Dedifferentiated amniotic fluid mesenchymal stem cell (primary cell): ENCODE measurements at regions not wholly inside any gene's neighbourhood (a gene's known extent, or its start where the extent isn't known, plus 50 kb on each side); places are given as distances from the start of the nearest gene placed in this dataset.
"Not testable (repeated sequence)": the region's sequence is repeated elsewhere in the genome, so short reads cannot be mapped to it uniquely, and the experiment has no call there.

Experiments
- DNase-seq: peaks from one replicate; pipeline ENCODE4 v3.0.0-alpha.2; 2016; ENCODE audit errors: extremely low spot score

DNA sequence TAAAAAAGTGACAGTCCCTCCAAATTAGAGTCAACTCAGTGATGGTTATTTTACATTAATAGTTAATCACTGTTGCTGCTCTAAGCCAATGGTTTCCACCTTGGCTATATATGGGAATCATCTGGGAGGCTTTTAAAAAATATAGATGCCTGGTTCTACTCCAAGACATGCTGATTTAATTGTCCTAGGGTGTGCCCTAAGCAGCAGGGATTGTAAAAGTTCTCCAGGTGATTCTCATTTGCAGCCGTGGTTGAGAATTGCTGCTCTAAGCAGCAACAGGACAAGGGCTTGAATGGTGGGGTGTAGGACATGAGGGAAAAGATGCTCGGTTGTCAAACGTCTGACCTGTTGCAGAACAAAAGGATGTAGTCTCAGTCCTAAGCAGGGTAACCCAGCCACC lies 405.1 kb upstream of the MCTP2 start:
- no peak for DNase-seq

DNA sequence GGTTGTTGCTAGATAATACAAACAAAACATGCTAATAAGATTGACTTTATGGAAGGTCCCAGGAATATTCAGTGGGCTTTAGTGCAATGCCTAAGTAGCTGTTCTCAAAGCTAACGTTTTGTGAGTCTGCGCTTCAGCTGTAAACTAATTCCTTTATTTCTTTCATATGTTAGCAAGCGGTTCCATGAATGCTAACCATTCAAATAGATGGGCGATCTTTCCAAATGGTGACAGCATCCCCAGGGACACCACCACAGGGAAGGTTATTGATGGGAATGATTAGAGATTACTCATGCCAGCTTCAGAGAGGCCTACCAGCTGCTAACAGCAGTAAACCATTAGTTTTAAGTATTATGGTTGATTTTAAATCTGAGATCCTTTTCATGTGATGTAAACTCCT lies 405.7 kb upstream of the MCTP2 start:
- DNase-seq: no peak

DNA sequence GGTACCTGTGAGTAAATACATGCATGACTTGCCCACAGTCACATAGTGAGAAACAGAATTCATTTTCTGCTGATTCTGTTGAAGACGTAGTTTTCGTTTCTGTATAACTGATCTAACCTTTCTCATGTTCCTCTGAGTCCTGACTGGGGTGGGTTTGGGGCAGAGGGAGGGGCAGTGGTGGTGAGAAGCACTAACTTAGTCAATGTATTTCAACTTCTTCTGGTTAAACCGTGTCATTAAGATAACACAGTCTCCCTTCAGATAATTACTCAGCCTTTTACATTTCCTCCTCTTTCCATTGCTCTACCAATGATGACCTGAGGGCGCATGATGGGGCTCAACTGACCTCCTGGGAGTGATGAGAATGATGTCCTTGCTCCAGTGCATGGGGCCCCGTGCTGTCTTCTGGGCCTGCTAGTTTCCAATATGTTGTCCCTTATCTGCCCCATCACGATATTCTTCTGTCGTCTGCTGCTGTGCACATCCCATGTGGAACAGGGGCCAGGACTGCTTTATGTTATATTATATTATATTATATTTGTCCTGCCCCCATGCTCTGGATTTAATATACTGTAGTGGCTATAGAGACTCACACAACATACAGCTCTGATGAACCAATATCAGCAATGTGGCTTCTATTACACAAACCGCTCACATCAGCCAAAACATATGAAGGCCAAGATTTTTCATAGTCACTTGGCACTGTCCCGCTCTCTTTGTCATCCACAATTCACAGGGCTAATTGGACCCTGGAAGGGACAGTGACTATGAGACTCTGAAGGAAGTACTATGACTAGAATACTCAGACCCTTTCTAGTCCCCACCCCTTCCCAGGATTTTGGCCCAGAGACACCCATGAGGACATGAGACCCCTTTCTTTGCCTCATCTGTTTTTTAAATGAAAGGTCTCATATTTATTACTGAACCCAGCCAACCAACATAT lies 407.1 kb upstream of the MCTP2 start:
- no peak for DNase-seq

DNA sequence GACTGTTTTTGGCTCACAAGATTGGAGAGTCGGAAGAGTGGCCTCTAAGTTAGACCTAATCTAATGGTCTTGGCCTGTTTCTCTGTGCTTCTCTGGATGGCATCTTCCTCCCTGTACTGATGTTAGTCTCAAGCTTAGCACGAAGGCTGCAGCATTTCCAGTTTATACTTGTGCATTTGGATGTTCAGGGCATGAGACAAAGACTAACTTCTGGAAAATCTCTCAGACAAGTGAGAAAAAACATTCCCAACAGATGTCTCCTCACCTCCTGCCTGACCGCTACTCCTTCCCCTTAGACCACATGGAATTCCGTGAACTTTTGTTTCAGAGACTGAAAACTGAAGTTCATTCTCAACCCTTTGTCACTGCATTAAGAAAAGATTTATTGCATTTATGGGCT lies 410.8 kb upstream of the MCTP2 start:
- no peak for DNase-seq

DNA sequence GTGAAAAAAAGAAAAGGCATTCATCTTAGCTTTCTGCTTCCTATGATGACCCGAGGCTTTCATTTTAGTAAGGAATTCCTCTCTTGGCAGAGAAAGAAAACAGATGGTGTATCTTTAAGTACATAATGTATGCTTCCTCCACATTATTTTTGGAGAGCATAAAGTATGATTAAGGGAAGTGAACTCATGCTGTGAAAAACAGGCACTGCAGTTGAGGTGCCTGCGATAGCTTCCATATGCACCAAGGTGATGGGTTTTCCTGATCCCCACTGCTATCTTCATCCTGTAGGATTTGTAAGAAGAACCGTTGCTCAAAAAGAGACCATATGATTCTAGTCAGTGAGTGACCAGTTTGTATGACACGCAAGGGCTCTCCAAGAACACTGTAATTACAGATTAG lies 411.5 kb upstream of the MCTP2 start:
- no peak for DNase-seq

DNA sequence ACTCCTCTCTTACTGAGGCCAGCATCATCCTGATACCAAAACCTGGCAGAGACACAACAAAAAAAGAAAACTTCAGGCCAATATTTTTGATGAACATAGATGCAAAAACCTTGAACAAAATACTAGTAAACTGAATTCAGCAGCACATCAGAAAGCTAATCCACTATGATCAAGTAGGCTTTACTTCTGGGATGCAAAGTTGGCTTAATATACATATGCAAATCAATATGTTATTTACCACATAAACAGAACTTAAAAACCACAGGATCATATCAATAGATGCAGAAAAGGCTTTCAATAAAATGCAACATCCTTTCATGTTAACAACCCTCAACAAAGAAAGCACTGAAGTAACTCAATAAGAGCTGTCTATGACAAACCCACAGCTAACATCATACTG lies 414.5 kb upstream of the MCTP2 start:
- no peak for DNase-seq

DNA sequence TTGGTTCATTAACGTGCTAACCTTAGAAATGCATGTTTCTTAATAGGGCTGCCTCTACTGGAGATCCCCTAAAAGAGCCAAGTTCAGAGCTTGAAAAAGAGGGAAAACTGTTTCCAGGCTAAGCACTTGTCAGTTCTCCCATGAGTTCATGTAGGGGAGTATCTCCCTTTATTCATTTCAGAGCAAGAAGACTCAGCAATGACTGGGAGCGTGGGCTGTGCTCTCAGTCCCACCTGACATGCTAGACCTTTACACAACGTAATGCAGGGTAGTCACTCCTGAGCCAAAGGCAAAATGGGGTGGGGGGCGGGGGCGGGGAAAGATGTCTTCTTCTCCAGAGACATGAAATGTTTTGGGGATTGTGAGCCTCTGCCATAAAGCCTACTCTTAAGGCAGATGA lies 420.1 kb upstream of the MCTP2 start:
- no peak for DNase-seq

DNA sequence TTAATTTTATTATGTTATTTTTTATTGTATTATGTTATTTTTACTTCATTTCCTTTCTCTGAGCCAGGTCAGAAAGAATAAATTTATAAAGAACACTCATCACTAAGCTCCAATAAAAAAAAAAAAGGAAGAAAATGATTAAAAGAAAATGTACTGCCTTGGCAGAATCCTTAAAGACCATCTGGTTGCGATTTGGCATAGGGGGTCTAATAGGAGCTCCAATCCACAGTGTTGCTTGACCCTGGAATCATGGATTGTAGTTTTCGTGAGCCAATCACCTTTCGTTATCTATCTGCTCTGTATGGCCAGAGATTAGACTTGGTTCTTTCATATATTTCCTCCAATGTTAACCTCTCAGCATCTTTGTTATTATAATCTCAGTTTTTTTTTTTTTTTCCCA lies 421.8 kb upstream of the MCTP2 start:
- DNase-seq: no peak

DNA sequence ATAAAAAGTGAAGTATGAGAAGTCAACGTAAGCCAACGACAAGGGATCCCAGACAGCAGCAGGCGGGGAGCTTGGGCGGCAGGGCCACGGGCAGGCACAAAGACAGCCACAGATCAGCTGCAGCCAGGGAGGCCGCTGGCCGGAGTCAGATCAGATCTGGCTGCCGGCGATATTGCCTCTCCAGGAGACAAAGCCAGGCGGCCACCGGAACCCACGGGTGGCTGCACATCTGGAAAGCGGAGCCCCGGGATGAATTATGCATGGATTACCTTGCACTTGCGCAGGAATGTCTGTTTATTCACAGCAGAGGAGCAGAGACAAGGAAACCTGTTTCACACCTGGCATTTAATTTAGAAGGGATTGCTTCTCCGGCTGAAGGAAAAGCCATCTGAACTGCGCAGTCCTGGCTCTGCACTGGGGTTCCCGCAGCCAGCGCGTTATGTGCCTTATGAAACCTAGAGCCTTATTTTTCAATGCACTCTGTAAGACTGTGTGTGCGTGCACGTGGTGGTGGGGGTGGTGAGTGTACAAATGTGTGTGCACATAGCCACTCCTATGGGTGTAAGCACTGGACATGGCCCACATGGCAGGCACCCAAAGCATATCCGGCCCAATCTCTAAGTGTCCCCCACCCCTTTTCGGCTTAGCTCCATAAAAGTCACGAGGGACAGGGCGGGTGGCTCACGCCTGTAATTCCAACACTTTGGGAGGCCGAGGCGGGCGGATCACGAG lies 427.8 kb upstream of the MCTP2 start:
- no peak for DNase-seq

DNA sequence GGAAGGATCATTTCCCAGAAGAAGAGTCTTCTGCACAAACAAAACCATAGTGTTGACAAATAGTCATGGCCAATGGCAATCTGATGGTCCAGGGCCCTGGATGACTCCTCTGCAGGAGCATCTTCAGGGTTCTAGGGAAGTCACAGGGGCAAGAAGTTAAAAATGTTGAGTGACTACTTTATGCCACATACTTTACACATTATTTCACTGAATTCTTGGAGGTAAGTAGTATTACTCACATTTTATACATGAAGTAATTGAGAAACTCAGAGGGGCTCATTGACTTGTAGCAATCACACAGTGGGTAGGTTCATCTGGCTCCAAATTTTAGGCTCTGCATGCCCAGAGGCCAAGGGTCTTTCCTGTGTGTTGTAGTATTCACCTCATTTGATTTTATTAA lies 430.2 kb upstream of the MCTP2 start:
- no peak for DNase-seq

DNA sequence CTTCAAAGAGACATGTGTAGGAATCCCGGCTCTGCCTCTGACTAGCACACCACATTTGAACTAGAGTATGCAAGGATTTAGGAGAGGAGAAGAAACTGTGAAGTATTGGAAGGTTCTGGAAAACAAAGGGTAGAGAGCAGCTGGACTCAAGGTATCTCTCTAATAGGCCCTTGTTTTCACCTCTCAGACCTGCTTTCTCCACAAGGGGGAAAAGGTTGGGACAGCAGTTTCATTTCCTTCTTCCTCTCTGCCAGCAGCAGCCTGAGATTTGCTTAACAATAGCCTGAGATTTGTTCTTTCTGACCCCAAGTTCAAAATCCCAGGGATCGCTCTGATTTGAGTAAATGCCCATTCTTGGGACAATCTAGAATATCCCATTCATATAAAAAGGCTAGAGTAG lies 430.6 kb upstream of the MCTP2 start:
- no peak for DNase-seq

DNA sequence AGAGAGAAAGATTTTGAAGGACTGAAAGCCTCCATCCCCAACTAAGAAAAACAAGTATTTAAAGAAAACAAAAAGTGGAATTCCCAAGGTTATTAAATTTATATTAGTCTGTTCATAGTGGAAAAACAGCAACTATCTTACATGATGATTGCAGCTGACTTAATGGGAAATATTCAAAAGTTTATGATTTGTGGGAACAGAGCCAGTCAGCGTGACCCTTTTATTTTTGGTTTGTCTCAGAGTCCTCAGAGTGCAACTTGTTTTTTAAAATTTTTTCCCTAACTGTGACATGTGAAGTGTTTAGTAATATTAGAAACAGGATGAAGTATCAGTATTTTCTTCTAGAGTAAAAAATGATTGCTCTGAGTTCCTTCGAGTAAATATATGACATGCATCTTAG lies 441.9 kb upstream of the MCTP2 start:
- no peak for DNase-seq

DNA sequence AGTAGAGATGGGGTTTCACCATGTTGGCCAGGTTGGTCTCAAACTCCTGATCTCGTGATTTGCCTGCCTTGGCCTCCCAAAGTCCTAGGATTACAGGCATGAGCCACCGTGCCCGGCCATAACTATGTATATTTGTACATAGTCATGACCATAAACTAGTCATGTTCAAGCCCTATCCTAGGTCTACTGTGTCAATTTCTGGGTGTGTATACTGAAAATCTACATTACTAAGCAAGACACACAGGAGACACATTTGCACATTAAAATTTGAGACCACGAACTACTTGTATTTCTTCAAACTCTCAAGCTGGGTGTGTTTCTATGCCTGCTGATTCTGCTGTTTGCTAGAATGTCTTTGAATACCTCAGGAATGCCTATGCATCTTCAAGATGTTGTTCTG lies 451.3 kb upstream of the MCTP2 start:
- no peak for DNase-seq

DNA sequence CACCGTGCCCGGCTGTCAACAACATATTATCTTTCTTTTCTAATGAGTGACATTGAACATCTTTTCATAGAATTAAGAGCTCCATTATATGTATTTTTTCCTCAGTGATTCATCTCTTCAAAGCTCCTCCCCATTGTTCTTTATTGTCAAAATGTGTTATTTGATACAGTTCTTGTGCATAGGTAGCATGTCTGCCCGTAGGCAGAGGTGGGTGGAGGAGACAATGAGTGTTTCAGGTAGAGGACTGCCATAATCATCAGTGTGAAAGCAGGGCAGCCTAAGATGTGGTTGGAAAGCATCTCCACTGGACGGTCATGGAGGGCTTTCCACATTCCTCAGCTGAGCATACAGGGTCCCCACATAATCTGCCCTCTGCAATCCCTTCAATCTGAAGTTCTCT lies 452.0 kb upstream of the MCTP2 start:
- DNase-seq: no peak

DNA sequence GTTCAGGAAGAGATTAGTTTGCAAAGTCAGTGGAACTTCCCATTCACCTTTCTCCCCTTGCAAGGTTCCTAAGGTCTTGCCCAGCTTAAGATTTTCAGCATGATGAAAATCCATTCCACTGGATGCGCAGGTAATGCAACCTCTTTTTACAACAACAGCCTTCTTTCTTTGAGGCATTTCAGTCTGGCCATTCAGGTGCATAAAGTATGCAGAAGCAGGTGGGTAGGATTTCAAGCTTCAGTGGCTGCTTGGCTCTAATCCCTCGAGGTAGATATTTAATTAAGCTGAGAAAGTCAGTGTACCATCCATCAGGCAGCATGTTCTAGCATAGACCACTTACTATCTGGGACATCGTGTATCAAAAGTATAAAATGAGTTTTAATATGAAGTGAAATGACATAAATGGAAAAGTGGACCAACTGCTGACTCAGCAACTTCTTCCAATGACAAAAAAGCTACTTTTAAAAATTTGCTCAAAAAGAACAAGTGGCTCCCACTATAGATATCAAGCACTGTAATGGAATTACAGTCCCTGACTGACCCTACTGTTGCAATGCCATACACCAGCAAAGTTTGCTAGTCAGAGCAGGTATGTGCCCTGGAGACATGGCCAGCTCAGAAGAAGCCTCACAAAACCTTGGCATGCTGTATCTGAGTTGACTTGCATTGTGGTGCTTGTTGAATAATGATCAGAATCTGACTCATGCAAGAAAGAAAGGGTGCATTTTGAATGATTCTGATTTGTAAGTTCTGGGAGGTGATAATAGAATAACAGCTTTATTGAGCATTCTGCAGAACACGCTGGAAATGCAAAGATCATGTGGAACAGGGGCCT lies 459.9 kb upstream of the MCTP2 start:
- DNase-seq: no peak

DNA sequence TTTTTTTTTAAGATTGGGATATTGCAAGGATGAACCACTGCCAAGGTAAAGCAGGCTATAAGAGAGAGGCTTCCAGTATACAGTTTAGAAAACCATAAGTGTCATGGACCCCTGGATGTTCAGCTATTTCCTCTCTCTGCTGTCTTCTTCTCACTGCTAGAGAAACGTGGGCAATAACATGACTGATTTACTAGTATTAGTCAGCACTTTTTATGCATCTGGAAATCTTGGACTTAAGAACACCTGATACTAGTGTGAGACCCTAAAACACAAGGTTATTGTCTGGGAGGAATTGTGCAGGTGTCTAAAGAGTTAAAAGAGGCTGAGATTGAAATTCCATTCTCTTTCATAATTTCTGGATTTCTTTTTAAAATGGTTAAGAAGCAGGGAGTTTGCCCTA lies 460.6 kb upstream of the MCTP2 start:
- DNase-seq: no peak

DNA sequence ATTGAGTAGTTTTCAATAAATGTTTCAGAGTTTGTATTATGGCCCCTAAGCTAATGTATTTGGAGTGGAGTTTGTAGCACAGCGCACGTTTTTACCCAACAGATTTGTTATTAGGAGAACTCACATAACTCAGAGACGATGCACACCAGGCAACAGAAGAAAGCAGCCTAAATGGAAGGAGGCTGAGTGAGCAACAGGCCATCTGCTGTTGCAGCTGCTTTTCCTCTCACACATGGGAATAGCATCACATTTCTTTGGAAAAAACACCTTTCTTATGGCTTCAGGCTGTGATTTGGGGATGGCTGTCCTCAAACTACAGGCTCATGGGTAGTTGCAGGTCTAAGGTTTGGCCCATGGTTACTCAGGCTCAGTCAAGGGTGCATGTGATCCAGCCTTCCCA lies 469.3 kb upstream of the MCTP2 start:
- DNase-seq: no peak

DNA sequence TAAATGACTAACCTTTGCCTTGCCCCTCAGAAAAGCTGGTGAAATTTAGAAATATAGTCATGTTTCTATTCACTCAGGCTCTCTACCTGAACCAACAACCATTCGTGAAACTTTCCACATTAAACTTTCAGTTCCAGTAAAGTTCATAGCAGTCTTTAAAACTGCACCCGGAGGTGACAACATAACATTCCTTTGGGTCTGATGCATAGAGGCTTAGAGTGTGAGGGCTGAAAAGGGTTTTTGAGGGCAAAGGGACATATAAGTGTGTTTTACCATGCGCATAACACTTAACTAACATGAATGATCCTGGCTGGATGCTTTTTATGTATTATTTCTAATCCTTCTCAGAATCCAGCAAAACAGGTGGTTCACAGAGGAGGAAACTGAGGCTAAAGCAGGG lies 471.7 kb upstream of the MCTP2 start:
- no peak for DNase-seq

DNA sequence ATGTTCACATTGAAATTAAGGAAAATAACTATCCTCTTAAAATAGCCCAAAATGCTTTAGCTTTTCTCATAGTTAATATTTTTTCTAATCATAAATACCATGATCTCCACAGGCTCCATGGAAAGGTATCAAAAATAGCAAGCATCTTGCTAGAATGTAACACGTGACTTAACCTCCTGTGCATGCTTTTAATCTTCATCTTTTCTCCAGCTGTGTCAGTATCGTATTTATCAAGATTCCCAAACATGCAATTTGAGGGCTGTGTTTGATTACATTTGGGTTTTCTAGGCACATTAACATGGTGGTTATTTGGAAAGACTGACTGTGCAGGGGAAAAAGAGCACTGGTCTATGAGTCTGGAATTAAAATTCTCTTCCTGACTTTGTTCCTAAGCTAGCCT lies 472.5 kb upstream of the MCTP2 start:
- DNase-seq: no peak

DNA sequence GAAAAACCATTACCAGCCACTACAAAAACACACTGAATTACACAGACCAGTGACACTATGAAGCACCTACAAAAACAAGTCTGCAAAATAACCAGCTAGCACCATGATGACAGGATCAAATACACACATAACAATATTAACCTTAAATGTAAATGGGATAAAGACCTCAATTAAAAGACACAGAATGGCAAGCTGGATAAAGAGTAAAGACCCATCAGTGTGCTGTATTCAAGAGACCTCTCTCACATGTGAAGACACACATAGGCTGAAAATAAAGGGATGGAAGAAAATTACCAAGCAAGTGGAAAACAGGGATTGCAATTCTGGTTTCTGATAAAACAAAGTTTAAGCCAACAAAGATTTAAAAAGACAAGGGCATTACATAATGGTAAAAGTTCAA lies 482.7 kb upstream of the MCTP2 start:
- no peak for DNase-seq

DNA sequence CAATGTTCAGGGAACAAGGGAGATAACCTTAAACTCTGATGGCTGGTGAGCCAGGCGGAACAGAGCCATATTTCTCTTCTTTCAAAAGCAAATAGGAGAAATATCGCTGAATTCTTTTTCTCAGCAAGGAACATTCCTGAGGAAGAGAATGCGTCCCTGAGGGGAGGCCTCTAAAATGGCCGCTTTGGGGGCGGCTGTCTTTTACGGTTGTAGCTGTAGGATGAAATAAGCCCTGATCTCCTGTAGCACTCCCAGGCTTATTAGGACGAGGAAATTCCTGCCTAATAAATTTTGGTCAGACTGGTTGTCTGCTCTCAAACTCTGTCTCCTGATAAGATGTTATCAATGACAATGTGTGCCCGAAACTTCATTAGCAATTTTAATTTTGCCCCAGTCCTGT lies 496.4 kb upstream of the MCTP2 start:
- not testable (repeated sequence) for DNase-seq

DNA sequence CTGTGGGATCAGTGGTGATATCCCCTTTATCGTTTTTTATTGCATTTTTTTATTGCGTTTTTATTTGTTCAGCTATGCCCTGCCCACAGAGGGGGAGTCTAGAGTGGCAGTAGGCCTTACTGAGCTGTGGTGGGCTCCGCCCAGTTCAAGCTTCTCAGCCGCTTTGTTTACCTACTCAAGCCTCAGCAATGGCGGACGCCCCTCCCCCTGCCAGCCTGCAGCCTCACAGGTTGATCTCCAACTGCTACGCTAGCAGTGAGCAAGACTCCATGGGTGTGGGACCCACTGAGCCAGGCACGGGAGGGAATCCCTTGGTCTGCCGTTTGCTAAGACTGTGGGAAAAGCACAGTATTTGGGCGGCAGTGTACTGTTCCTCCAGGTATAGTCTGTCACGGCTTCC lies 500.6 kb upstream of the MCTP2 start:
- DNase-seq: no peak
